OCI-LY1 (cell line): ENCODE measurements at regions not wholly inside any gene's neighbourhood (a gene's known extent, or its start where the extent isn't known, plus 50 kb on each side); places are given as distances from the start of the nearest gene placed in this dataset.

Experiments
- H2AFZ ChIP-seq: fragments of 200-600 bp; sonication (generic), shearing (Covaris generic); 2 replicates; pipeline ENCODE4 v1.6.0; 2014; ENCODE audit warnings: antibody characterized with exemption, mild to moderate bottlenecking, low read length
- H3F3A ChIP-seq: fragments of 200-600 bp; sonication (generic), shearing (Covaris generic); 2 replicates; pipeline ENCODE4 v1.6.0; 2014; ENCODE audit warnings: mild to moderate bottlenecking, antibody characterized with exemption, low read length, moderate library complexity; ENCODE audit not compliant: insufficient read depth
- H3K27ac ChIP-seq: fragments of 200-600 bp; sonication (generic); 2 replicates; pipeline ENCODE4 v1.5.1; 2014; ENCODE audit warnings: low read length, mixed run types, mild to moderate bottlenecking, low read depth; ENCODE audit not compliant: poor library complexity, severe bottlenecking
- H3K27me3 ChIP-seq: fragments of 200-600 bp; sonication (generic); 2 replicates; pipeline ENCODE4 v1.6.0; 2014; ENCODE audit warnings: antibody characterized with exemption, mild to moderate bottlenecking, low read length, moderate library complexity; ENCODE audit not compliant: insufficient read depth
- H3K36me3 ChIP-seq: fragments of 200-600 bp; sonication (generic); 2 replicates; pipeline ENCODE4 v1.6.1; 2014; ENCODE audit warnings: mild to moderate bottlenecking, antibody characterized with exemption, low read length, moderate library complexity, mixed read lengths; ENCODE audit not compliant: insufficient read depth
- H3K4me1 ChIP-seq: fragments of 200-600 bp; sonication (generic); 2 replicates; pipeline ENCODE4 v1.5.1; 2014; ENCODE audit warnings: mild to moderate bottlenecking, low read length, moderate library complexity; ENCODE audit not compliant: insufficient read depth, severe bottlenecking
- H3K4me2 ChIP-seq: fragments of 200-600 bp; sonication (generic), shearing (Covaris generic); 2 replicates; pipeline ENCODE4 v1.6.1; 2014; ENCODE audit warnings: low read length
- H3K4me3 ChIP-seq: fragments of 200-600 bp; sonication (generic); 2 replicates; pipeline ENCODE4 v1.5.1; 2014; ENCODE audit warnings: low read length, low read depth, mild to moderate bottlenecking, mixed read lengths; ENCODE audit not compliant: poor library complexity, severe bottlenecking
- H3K79me2 ChIP-seq: fragments of 200-600 bp; shearing (Covaris generic); 2 replicates; pipeline ENCODE4 v1.6.1; 2016; ENCODE audit warnings: mixed run types, low read length, mixed read lengths; ENCODE audit not compliant: insufficient read depth
- H3K9ac ChIP-seq: fragments of 200-600 bp; sonication (generic), shearing (Covaris generic); 2 replicates; pipeline ENCODE4 v1.6.1; 2014; ENCODE audit warnings: mild to moderate bottlenecking, low read length, mixed read lengths
- H3K9me2 ChIP-seq: fragments of 200-600 bp; sonication (generic), shearing (Covaris generic); 2 replicates; pipeline ENCODE4 v1.6.1; 2014; ENCODE audit warnings: low read depth, mild to moderate bottlenecking, low read length, mixed read lengths
- H3K9me3 ChIP-seq: fragments of 200-600 bp; shearing (Covaris generic); 2 replicates; pipeline ENCODE4 v1.6.1; 2014; ENCODE audit warnings: low read length, mixed read lengths
- H4K20me1 ChIP-seq: fragments of 200-600 bp; sonication (generic), shearing (Covaris generic); 2 replicates; pipeline ENCODE4 v1.6.0; 2016; ENCODE audit warnings: mild to moderate bottlenecking, low read length; ENCODE audit not compliant: insufficient read depth
- EZH2 ChIP-seq: fragments of 200-600 bp; sonication (generic), shearing (Covaris generic); IDR thresholded peaks from 2 replicates; pipeline ENCODE4 v1.8.0; 2017; ENCODE audit warnings: borderline replicate concordance, mixed run types, mild to moderate bottlenecking, antibody characterized with exemption, low read length, moderate library complexity, mixed read lengths
- TF ChIP-seq, protein P1 (sequence below): fragments of 200-600 bp; sonication (generic), shearing (Covaris generic); IDR thresholded peaks from 2 replicates; pipeline ENCODE4 v1.5.1; 2017; ENCODE audit warnings: mild to moderate bottlenecking, antibody characterized with exemption, low read length, moderate library complexity, mixed read lengths

- peak overlapping the region; percentile 63 for H3K4me2 ChIP-seq
- H3K4me3 ChIP-seq, result peak overlapping the region; percentile 67
These were observed 101.1 kb upstream of the SOD1 start for GRCh38 chr21:31558189-31558961.

DNA sequence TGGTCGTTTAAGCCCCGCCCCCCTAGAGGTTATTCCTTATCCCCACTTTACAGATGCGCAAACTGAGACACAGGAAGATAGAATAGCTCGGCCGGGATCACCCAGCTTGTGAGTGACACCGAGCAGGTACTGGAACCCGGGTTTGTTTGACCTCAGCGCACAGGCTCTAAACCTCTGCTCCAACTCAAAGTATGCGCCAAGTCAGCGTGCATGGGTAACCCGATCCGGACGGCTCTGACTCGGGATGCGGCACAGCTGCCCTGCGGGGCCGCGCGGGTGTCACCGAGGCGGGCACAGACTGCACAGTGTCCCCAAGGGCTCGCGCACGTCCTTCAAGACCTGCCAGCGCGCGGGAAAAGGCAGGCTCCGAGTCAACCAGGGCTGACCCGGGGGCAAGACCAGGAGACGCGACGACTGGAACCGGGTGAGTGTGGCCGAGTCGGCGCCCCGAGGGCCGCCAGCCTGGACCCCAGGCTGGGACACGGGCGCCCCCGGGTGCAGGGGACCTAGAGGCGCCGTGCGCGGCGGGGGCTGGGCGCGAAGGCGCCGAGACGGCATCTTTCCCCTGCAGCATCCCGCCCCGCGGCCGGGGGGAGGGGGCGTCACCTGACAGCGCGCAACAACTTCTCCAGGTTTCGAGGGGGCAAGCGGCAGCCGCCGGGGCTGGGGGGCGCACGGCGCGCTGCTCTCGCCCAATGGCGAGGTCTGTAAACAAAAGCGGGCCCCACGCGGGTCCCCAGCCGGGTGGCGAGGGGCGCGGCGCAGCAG is 101.9 kb upstream of the SOD1 start:
- peak overlapping the region; percentile 63 for H3K4me2 ChIP-seq
- H4K20me1 ChIP-seq, result no peaks in the 10 kb centered on the region
- H3K9me3 ChIP-seq, result no peaks in the 10 kb centered on the region
- H3K4me3 ChIP-seq, result peak overlapping the region; percentile 67
- H3K9me2 ChIP-seq, result no peaks in the 10 kb centered on the region
- no peak overlapping the region for H2AFZ ChIP-seq
- H3F3A ChIP-seq, result no peaks in the 10 kb centered on the region
- peaks cover 20% of the 10 kb centered on the region for H3K4me1 ChIP-seq
- H3K27ac ChIP-seq, result no peak overlapping the region
- H3K36me3 ChIP-seq, result no peaks in the 10 kb centered on the region
- no peak for TF ChIP-seq EZH2
- TF ChIP-seq, protein P1, sequence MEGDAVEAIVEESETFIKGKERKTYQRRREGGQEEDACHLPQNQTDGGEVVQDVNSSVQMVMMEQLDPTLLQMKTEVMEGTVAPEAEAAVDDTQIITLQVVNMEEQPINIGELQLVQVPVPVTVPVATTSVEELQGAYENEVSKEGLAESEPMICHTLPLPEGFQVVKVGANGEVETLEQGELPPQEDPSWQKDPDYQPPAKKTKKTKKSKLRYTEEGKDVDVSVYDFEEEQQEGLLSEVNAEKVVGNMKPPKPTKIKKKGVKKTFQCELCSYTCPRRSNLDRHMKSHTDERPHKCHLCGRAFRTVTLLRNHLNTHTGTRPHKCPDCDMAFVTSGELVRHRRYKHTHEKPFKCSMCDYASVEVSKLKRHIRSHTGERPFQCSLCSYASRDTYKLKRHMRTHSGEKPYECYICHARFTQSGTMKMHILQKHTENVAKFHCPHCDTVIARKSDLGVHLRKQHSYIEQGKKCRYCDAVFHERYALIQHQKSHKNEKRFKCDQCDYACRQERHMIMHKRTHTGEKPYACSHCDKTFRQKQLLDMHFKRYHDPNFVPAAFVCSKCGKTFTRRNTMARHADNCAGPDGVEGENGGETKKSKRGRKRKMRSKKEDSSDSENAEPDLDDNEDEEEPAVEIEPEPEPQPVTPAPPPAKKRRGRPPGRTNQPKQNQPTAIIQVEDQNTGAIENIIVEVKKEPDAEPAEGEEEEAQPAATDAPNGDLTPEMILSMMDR, result no peak
- H3K79me2 ChIP-seq, result no peaks in the 10 kb centered on the region
- H3K9ac ChIP-seq, result peak overlapping the region; percentile 39; the same call in 1 of the 2 replicates
- H3K27me3 ChIP-seq, result no peaks in the 10 kb centered on the region

More at GRCh38 chr21:31558189-31558961, 101.1 kb upstream of the SOD1 start:
- H3K9me3 ChIP-seq, result no peaks in the 10 kb centered on the region
- H3K4me1 ChIP-seq, result peaks cover 20% of the 10 kb centered on the region
- no peaks in the 10 kb centered on the region for H3K36me3 ChIP-seq
- H3K9me2 ChIP-seq, result no peaks in the 10 kb centered on the region
- H3K27me3 ChIP-seq, result no peaks in the 10 kb centered on the region
- H3K9ac ChIP-seq, result peak overlapping the region; percentile 39
- H4K20me1 ChIP-seq, result no peaks in the 10 kb centered on the region
- TF ChIP-seq, protein P1, result no peak
- no peaks in the 10 kb centered on the region for H3K79me2 ChIP-seq
- no peaks in the 10 kb centered on the region for H3F3A ChIP-seq
- no peak overlapping the region for H3K27ac ChIP-seq
- no peak overlapping the region for H2AFZ ChIP-seq

GRCh38 chr21:31556662-31557061 is 102.8 kb upstream of the SOD1 start:
- no peaks in the 10 kb centered on the region for H3K79me2 ChIP-seq
- no peaks in the 10 kb centered on the region for H4K20me1 ChIP-seq
- no peak overlapping the region for H3K9ac ChIP-seq
- H3F3A ChIP-seq, result no peaks in the 10 kb centered on the region
- H2AFZ ChIP-seq, result no peak overlapping the region
- no peak overlapping the region for H3K27ac ChIP-seq
- no peak for TF ChIP-seq EZH2
- TF ChIP-seq, protein P1, result no peak
- no peaks in the 10 kb centered on the region for H3K36me3 ChIP-seq
- peaks cover 20% of the 10 kb centered on the region for H3K4me1 ChIP-seq
- H3K9me2 ChIP-seq, result no peaks in the 10 kb centered on the region
- H3K27me3 ChIP-seq, result no peaks in the 10 kb centered on the region
- H3K9me3 ChIP-seq, result no peaks in the 10 kb centered on the region
- no peak overlapping the region for H3K4me2 ChIP-seq
- H3K4me3 ChIP-seq, result no peak overlapping the region
